HG03159 (cell line): ENCODE measurements at regions not wholly inside any gene's neighbourhood (a gene's known extent, or its start where the extent isn't known, plus 50 kb on each side); places are given as distances from the start of the nearest gene placed in this dataset.

Source experiments
- ATAC-seq: cut with Tn5 transposase; IDR thresholded peaks from one replicate; pipeline ENCODE4 v1.9.1; 2021; ENCODE audit warnings: mild to moderate bottlenecking, moderate library complexity; ENCODE audit not compliant: unreplicated experiment

- ATAC-seq, result no peak
Measured at GRCh38 chr6:1094306-1094705, 217.6 kb upstream of the FOXQ1 start.

GRCh38 chr6:1091900-1092299 lies 220.0 kb upstream of the FOXQ1 start:
- no peak for ATAC-seq

GRCh38 chr6:1089859-1090258 lies 222.0 kb upstream of the FOXQ1 start:
- ATAC-seq, result no peak

- no peak for ATAC-seq
Measured at GRCh38 chr6:1088492-1089001, 223.4 kb upstream of the FOXQ1 start.

GRCh38 chr6:1087154-1087843 lies 224.6 kb upstream of the FOXQ1 start:
- ATAC-seq, result no peak

GRCh38 chr6:1086446-1087153 lies 225.3 kb upstream of the FOXQ1 start:
- ATAC-seq, result no peak

- no peak for ATAC-seq
Measured at GRCh38 chr6:1082285-1082935, 229.5 kb upstream of the FOXQ1 start.

- no peak for ATAC-seq
Measured at GRCh38 chr6:1081551-1082284, 230.2 kb upstream of the FOXQ1 start.

- ATAC-seq, result no peak
Measured at GRCh38 chr6:1080453-1081337, 231.2 kb upstream of the FOXQ1 start.

- no peak for ATAC-seq
Measured at GRCh38 chr6:1079525-1079924, 232.4 kb upstream of the FOXQ1 start.

GRCh38 chr6:1077478-1078416 lies 234.2 kb upstream of the FOXQ1 start:
- no peak for ATAC-seq

GRCh38 chr6:1076531-1077459 lies 235.1 kb upstream of the FOXQ1 start:
- no peak for ATAC-seq

- ATAC-seq, result no peak
Measured at GRCh38 chr6:1075880-1076279, 236.0 kb upstream of the FOXQ1 start.

GRCh38 chr6:1075444-1075843 lies 236.5 kb upstream of the FOXQ1 start:
- no peak for ATAC-seq

GRCh38 chr6:1070085-1070521 lies 241.8 kb upstream of the FOXQ1 start:
- ATAC-seq, result no peak

GRCh38 chr6:1068905-1069304 lies 243.0 kb upstream of the FOXQ1 start:
- no peak for ATAC-seq

GRCh38 chr6:1068068-1068467 lies 243.8 kb upstream of the FOXQ1 start:
- ATAC-seq, result no peak

- no peak for ATAC-seq
Measured at GRCh38 chr6:1067346-1067745, 244.6 kb upstream of the FOXQ1 start.
